ENCODE measurements at regions not wholly inside any gene's neighbourhood (a gene's known extent, or its start where the extent isn't known, plus 50 kb on each side); places are given as distances from the start of the nearest gene placed in this dataset.

GRCh38 chr2:220424561-220424960, 797.1 kb downstream of the SLC4A3 start:
- no peak overlapping the region for H2AFZ ChIP-seq (ENCODE audit: low read length)
- H3K27me3 ChIP-seq (ENCODE audit: insufficient read depth, low read length), result no peaks in the 10 kb centered on the region
- DNase-seq (ENCODE audit: insufficient read length, low spot score, missing footprints), result no peak

DNA sequence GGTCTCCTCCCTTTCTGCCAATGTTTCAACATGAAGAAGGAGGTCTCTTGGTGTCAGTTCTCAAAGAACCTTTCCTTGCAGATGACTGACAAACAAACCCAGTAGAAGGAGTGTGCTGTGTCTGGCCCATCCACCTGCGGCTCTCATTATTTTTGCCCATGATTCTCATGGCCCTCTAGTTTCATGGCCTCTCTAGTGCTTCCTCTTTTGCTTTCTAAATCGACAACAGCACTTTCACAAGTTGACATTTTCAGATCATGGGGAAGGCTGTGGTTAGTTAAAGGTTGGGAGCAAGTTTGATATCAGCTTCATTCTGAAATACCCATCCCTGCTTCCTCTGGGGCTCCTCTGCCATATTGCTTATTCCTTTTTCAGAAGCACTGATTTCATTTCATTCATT, 805.2 kb downstream of the SLC4A3 start:
- H2AFZ ChIP-seq (ENCODE audit: low read length), result no peak overlapping the region
- no peak overlapping the region for H3K4me3 ChIP-seq (ENCODE audit: insufficient read depth, low read length)
- no peaks in the 10 kb centered on the region for H3K27me3 ChIP-seq (ENCODE audit: insufficient read depth, low read length)
- no peak for DNase-seq (ENCODE audit: insufficient read length, low spot score, missing footprints)
- H3K27ac ChIP-seq (ENCODE audit: low read depth, low read length), result no peak overlapping the region
- H3K79me2 ChIP-seq (ENCODE audit: insufficient read depth, low read length), result no peaks in the 10 kb centered on the region
- no peaks in the 10 kb centered on the region for H4K20me1 ChIP-seq (ENCODE audit: insufficient read depth, low read length)
- no peaks in the 10 kb centered on the region for H3K9me3 ChIP-seq (ENCODE audit: low read depth, low read length)
- no peaks in the 10 kb centered on the region for H3K36me3 ChIP-seq (ENCODE audit: insufficient read depth, low read length)
- no peaks in the 10 kb centered on the region for H3K4me1 ChIP-seq (ENCODE audit: insufficient read depth, low read length)
- H3K4me2 ChIP-seq (ENCODE audit: insufficient read depth, low read length), result no peak overlapping the region
- TF ChIP-seq, protein P1, sequence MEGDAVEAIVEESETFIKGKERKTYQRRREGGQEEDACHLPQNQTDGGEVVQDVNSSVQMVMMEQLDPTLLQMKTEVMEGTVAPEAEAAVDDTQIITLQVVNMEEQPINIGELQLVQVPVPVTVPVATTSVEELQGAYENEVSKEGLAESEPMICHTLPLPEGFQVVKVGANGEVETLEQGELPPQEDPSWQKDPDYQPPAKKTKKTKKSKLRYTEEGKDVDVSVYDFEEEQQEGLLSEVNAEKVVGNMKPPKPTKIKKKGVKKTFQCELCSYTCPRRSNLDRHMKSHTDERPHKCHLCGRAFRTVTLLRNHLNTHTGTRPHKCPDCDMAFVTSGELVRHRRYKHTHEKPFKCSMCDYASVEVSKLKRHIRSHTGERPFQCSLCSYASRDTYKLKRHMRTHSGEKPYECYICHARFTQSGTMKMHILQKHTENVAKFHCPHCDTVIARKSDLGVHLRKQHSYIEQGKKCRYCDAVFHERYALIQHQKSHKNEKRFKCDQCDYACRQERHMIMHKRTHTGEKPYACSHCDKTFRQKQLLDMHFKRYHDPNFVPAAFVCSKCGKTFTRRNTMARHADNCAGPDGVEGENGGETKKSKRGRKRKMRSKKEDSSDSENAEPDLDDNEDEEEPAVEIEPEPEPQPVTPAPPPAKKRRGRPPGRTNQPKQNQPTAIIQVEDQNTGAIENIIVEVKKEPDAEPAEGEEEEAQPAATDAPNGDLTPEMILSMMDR (IDR thresholded peaks at IDR 0.05; ENCODE audit: extremely low read depth, low read depth, low read length), result no peak

More at GRCh38 chr2:220424561-220424960, 797.1 kb downstream of the SLC4A3 start:
- Histone ChIP-seq H3K4me2 (ENCODE audit: insufficient read depth, low read length) (no peak overlapping the region), H3K4me1 (ENCODE audit: insufficient read depth, low read length) (no peaks in the 10 kb centered on the region), H3K27ac (ENCODE audit: low read depth, low read length) (no peak overlapping the region), H3K36me3 (ENCODE audit: insufficient read depth, low read length) (no peaks in the 10 kb centered on the region), H4K20me1 (ENCODE audit: insufficient read depth, low read length) (no peaks in the 10 kb centered on the region), H3K4me3 (ENCODE audit: insufficient read depth, low read length) (no peak overlapping the region), H3K79me2 (ENCODE audit: insufficient read depth, low read length) (no peaks in the 10 kb centered on the region), H3K9me3 (ENCODE audit: low read depth, low read length) (no peaks in the 10 kb centered on the region)
- TF ChIP-seq, protein P1 (IDR thresholded peaks at IDR 0.05; ENCODE audit: extremely low read depth, low read depth, low read length), result no peak

GRCh38 chr2:220433131-220433530, 805.7 kb downstream of the SLC4A3 start:
- Histone ChIP-seq H3K4me3 (ENCODE audit: insufficient read depth, low read length) (no peak overlapping the region), H3K36me3 (ENCODE audit: insufficient read depth, low read length) (no peaks in the 10 kb centered on the region)
- TF ChIP-seq, protein P1 (IDR thresholded peaks at IDR 0.05; ENCODE audit: extremely low read depth, low read depth, low read length), result no peak

DNA sequence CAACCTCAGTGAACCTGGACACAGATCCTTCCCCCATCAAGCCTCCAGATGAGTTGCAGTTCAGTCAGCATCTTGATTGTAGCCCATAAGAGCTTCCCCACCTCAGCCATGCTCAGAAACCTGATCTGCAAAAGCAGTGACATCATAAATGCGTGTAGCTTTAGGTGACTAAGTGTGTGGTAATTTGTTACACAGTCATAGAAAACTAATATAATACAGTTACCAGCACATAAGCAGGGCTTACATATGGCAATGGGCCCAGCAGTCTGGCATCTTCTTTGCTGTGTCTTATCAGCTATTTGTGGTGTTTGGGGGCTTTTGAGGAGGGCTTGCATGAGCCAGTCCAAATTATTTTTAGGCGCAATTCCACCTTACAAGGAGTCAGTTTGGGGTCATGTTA, 807.0 kb downstream of the SLC4A3 start:
- TF ChIP-seq, protein P1 (IDR thresholded peaks at IDR 0.05; ENCODE audit: extremely low read depth, low read depth, low read length), result no peak
- no peak overlapping the region for H3K4me3 ChIP-seq (ENCODE audit: insufficient read depth, low read length)
- H3K4me2 ChIP-seq (ENCODE audit: insufficient read depth, low read length), result no peak overlapping the region
- no peaks in the 10 kb centered on the region for H3K4me1 ChIP-seq (ENCODE audit: insufficient read depth, low read length)
- no peaks in the 10 kb centered on the region for H3K79me2 ChIP-seq (ENCODE audit: insufficient read depth, low read length)
- H2AFZ ChIP-seq (ENCODE audit: low read length), result no peak overlapping the region
- H3K9me3 ChIP-seq (ENCODE audit: low read depth, low read length), result no peaks in the 10 kb centered on the region
- H3K27ac ChIP-seq (ENCODE audit: low read depth, low read length), result no peak overlapping the region
- H4K20me1 ChIP-seq (ENCODE audit: insufficient read depth, low read length), result no peaks in the 10 kb centered on the region
- no peak for DNase-seq (ENCODE audit: insufficient read length, low spot score, missing footprints)
- no peaks in the 10 kb centered on the region for H3K27me3 ChIP-seq (ENCODE audit: insufficient read depth, low read length)
- H3K36me3 ChIP-seq (ENCODE audit: insufficient read depth, low read length), result no peaks in the 10 kb centered on the region

More at GRCh38 chr2:220433131-220433530, 805.7 kb downstream of the SLC4A3 start:
- H3K79me2 ChIP-seq (ENCODE audit: insufficient read depth, low read length), result no peaks in the 10 kb centered on the region
- H4K20me1 ChIP-seq (ENCODE audit: insufficient read depth, low read length), result no peaks in the 10 kb centered on the region
- H3K4me1 ChIP-seq (ENCODE audit: insufficient read depth, low read length), result no peaks in the 10 kb centered on the region
- H2AFZ ChIP-seq (ENCODE audit: low read length), result no peak overlapping the region
- no peak overlapping the region for H3K27ac ChIP-seq (ENCODE audit: low read depth, low read length)
- no peak overlapping the region for H3K4me2 ChIP-seq (ENCODE audit: insufficient read depth, low read length)
- H3K9me3 ChIP-seq (ENCODE audit: low read depth, low read length), result no peaks in the 10 kb centered on the region
- no peaks in the 10 kb centered on the region for H3K27me3 ChIP-seq (ENCODE audit: insufficient read depth, low read length)
- DNase-seq (ENCODE audit: insufficient read length, low spot score, missing footprints), result no peak
